ENCODE measurements at regions not wholly inside any gene's neighbourhood (a gene's known extent, or its start where the extent isn't known, plus 50 kb on each side); places are given as distances from the start of the nearest gene placed in this dataset.

DNA sequence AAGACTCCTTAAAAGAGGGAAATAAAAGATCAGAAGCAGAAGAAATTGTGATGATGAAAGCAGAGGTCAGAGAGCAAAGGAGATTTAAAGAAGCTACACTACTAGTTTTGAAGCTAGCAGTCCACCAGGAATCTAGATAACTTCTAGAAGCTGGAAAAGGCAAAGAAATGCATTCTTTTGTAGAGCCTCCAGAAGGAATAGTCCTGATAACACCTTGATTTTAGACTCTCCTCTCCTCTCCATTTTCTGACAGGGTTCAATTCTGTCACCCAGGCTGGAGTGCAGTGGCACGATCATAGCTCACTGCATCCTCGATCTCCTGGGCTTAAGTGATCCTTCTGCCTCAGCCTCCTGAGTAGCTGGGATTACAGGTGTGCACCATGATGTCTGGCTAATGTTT is 1187.3 kb upstream of the CNTN5 start:
- TF ChIP-seq, protein P1, sequence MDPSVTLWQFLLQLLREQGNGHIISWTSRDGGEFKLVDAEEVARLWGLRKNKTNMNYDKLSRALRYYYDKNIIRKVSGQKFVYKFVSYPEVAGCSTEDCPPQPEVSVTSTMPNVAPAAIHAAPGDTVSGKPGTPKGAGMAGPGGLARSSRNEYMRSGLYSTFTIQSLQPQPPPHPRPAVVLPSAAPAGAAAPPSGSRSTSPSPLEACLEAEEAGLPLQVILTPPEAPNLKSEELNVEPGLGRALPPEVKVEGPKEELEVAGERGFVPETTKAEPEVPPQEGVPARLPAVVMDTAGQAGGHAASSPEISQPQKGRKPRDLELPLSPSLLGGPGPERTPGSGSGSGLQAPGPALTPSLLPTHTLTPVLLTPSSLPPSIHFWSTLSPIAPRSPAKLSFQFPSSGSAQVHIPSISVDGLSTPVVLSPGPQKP (IDR thresholded peaks at IDR 0.05; ENCODE audit: borderline replicate concordance, low read depth, low read length): no peak
- TF ChIP-seq NFE2L2 (IDR thresholded peaks at IDR 0.05; ENCODE audit: low read depth, low read length) (no peak), MXI1 (IDR thresholded peaks at IDR 0.05; ENCODE audit: borderline replicate concordance, low read depth, low read length) (no peak), MAZ (IDR thresholded peaks at IDR 0.05; ENCODE audit: borderline replicate concordance, low read depth, low read length) (no peak), RCOR1 (IDR thresholded peaks at IDR 0.05; ENCODE audit: insufficient replicate concordance, low read length) (no peak), RFX5 (IDR thresholded peaks at IDR 0.05; ENCODE audit: low read depth, low read length) (no peak), CEBPB (IDR thresholded peaks at IDR 0.05; ENCODE audit: low read depth, low read length) (no peak), CTCF (conservative IDR thresholded peaks at IDR 0.05; ENCODE audit: low read depth, low read length) (no peak), SMC3 (IDR thresholded peaks at IDR 0.05; ENCODE audit: low read depth, low read length) (no peak)
- ChIA-PET CTCF (no interaction called here), POLR2A (ENCODE audit: unreplicated experiment) (no interaction called here)
- Histone ChIP-seq H4K5ac (ENCODE audit: low read depth, low read length) (no peak overlapping the region), H3K23ac (ENCODE audit: low read depth, low read length) (no peak overlapping the region), H4K20me1 (ENCODE audit: insufficient read depth, low read length) (no peaks in the 10 kb centered on the region), H2AFZ (replicated peaks; ENCODE audit: low read length, poor library complexity) (no peak overlapping the region), H4K8ac (ENCODE audit: low read depth in 2 of 2, low read length in 2 of 2) (no peak overlapping the region), H3K9me3 (ENCODE audit: control insufficient read depth, insufficient read depth, low read length) (no peaks in the 10 kb centered on the region), H3K4me1 (ENCODE audit: control insufficient read depth, insufficient read depth, low read length) (no peaks in the 10 kb centered on the region), H2BK120ac (ENCODE audit: low read depth, low read length) (no peak overlapping the region), H2AK9ac (replicated peaks; ENCODE audit: low read depth, low read length, poor library complexity) (no peak overlapping the region), H4K91ac (ENCODE audit: insufficient read depth, low read depth, low read length) (no peak overlapping the region), H3K27ac (ENCODE audit: insufficient read depth, low read length) (no peak overlapping the region), H3K9ac (ENCODE audit: low read depth, low read length) (no peak overlapping the region), H3K36me3 (ENCODE audit: control insufficient read depth, insufficient read depth, low read length) (no peaks in the 10 kb centered on the region), H3K4me2 (ENCODE audit: low read depth, low read length) (no peak overlapping the region), H3K56ac (ENCODE audit: extremely low read depth, insufficient read depth, low read length) (no peak overlapping the region), H2BK15ac (ENCODE audit: low read depth, low read length) (no peak overlapping the region), H2BK20ac (ENCODE audit: low read depth, low read length) (no peak overlapping the region), H3K27me3 (ENCODE audit: control insufficient read depth, insufficient read depth, low read length) (no peaks in the 10 kb centered on the region), H3K4ac (ENCODE audit: low read depth, low read length) (no peak overlapping the region), H3K4me3 (ENCODE audit: insufficient read depth, low read depth, low read length) (no peak overlapping the region), H3K9me1 (ENCODE audit: insufficient read depth, low read length) (no peaks in the 10 kb centered on the region), H3K79me1 (ENCODE audit: low read depth in 1 of 2, low read length in 2 of 2) (no peaks in the 10 kb centered on the region), H2AK5ac (ENCODE audit: low read depth, low read length) (no peak overlapping the region), H2BK5ac (ENCODE audit: low read depth, low read length, poor library complexity, severe bottlenecking) (no peak overlapping the region), H3K14ac (replicated peaks; ENCODE audit: low read depth, low read length) (no peak overlapping the region), H3K18ac (ENCODE audit: low read depth, low read length) (no peak overlapping the region)
- DNase-seq (no peak), ATAC-seq (ENCODE audit: low read depth) (no peak)
- no CpG with 5 or more reads among the region's 2 CpGs for WGBS, 2 experiments (ENCODE audit: extremely low coverage in 2 of 2, insufficient read length in 1 of 2)
- intact Hi-C loops (cut with micrococcal nuclease) (no loop called here), in situ Hi-C loops (cut with MboI; ENCODE audit: low sequenced_read_pairs) (no loop called here), dilution Hi-C loops (cut with HindIII; ENCODE audit: low sequenced_read_pairs, unreplicated experiment) (no loop called here)
- BruUV-seq (replicated peaks): no TSS peak

Data from IMR-90 (cell line).